Activated naive CD4-positive, alpha-beta T cell treated with anti-CD3 and anti-CD28 coated beads, Interleukin-2, amount 50 U/mL, for 24 hours (primary cell): ENCODE measurements at regions not wholly inside any gene's neighbourhood (a gene's known extent, or its start where the extent isn't known, plus 50 kb on each side); places are given as distances from the start of the nearest gene placed in this dataset.

Experiments
- H3K27ac Mint-ChIP-seq: one replicate; pipeline ENCODE4 v1.8.0; 2021; ENCODE audit warnings: mild to moderate bottlenecking, mixed read lengths
- H3K27me3 Mint-ChIP-seq: one replicate; pipeline ENCODE4 v1.8.0; 2021; ENCODE audit warnings: mixed read lengths
- H3K36me3 Mint-ChIP-seq: one replicate; pipeline ENCODE4 v1.8.0; 2021; ENCODE audit warnings: mixed read lengths
- H3K4me1 Mint-ChIP-seq: one replicate; pipeline ENCODE4 v1.8.0; 2021; ENCODE audit warnings: mixed read lengths
- H3K4me3 Mint-ChIP-seq: one replicate; pipeline ENCODE4 v1.8.0; 2021; ENCODE audit warnings: mild to moderate bottlenecking, mixed read lengths
- H3K9me3 Mint-ChIP-seq: one replicate; pipeline ENCODE4 v1.8.0; 2021; ENCODE audit warnings: mixed read lengths

DNA sequence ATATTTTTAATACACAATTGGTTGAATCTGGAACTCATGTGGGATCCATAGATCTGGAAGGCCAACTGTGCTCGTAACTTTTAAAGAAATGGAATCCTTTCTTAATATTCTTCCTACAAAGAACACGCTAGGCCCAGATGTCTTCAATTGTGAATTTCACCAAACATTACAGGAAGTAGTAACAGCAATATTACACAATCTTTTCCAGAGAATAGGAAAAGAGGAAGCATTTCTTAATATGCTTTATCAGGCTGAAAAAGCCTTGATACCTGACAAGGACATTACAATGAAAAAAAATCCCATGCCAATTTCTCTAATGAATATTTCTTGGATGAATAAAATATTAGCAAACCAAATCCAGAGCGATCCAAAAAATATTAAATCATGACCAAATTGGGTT, 80.3 kb upstream of the HAAO start:
- Mint-ChIP-seq H3K9me3 (peaks cover 17% of the 10 kb centered on the region), H3K27me3 (no peaks in the 10 kb centered on the region), H3K36me3 (peaks cover 9% of the 10 kb centered on the region), H3K27ac (no peak overlapping the region), H3K4me1 (no peaks in the 10 kb centered on the region), H3K4me3 (no peak overlapping the region)

DNA sequence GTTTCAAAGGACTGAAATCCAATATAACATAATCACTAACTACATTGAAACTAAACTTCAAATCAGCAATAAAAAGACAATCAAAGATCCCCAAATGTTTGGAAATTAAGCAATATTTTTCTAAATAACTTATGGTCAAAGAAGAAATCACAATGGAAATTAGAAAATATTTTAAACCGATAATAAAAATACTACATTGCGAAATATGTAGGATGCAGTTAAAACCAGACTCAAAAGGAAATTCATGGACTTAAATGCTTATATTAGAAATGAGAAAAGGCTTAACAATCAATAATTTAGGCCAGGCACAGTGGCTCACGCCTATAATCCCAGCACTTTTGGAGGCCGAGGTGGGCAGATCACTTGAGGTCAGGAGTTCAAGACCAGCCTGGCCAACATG, 79.0 kb upstream of the HAAO start:
- peaks cover 9% of the 10 kb centered on the region for H3K36me3 Mint-ChIP-seq
- H3K4me1 Mint-ChIP-seq: no peaks in the 10 kb centered on the region
- H3K4me3 Mint-ChIP-seq: no peak overlapping the region
- no peaks in the 10 kb centered on the region for H3K27me3 Mint-ChIP-seq
- H3K9me3 Mint-ChIP-seq: peaks cover 18% of the 10 kb centered on the region
- no peak overlapping the region for H3K27ac Mint-ChIP-seq

DNA sequence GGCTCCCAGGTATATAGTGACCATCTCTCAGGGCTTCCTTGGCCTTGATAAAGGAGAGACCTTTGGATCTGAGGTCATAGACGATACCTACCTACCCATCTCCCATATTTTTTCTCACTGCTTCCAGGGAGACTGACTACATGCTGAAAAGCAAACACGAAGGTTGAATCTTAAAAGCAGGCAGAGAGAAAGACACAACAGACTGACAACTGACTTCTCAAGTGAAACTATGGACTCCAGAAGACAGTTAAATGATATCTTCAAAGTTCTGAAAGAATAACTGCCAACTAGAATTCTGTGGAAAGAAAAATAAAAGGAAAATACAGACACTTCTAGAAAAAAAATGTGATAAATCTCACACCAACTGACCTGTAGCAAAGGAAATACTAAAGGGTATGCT, 76.5 kb upstream of the HAAO start:
- Mint-ChIP-seq H3K4me3 (no peak overlapping the region), H3K27ac (no peak overlapping the region), H3K9me3 (peaks cover 18% of the 10 kb centered on the region), H3K36me3 (peaks cover 9% of the 10 kb centered on the region), H3K27me3 (no peaks in the 10 kb centered on the region), H3K4me1 (no peaks in the 10 kb centered on the region)

DNA sequence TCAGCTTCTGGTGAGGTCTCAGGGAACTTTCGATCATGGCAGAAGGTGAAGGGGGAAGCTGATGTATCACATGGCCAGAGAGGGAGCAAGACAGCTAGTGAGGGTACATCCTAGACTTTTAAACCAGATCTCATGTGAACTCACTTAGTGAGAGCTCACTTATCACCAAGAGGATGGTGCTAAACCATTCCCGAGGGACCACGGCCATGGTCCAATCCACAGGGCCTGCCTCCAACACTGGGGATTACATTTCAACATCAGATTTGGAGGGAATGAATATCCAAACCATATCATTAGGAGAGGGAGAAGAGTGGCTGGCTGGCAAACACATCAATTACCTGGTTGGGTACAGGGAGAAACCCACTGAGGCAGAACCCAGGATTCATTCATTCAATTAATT, 75.7 kb upstream of the HAAO start:
- H3K27me3 Mint-ChIP-seq: no peaks in the 10 kb centered on the region
- H3K36me3 Mint-ChIP-seq: peaks cover 9% of the 10 kb centered on the region
- no peaks in the 10 kb centered on the region for H3K4me1 Mint-ChIP-seq
- H3K9me3 Mint-ChIP-seq: peaks cover 18% of the 10 kb centered on the region
- no peak overlapping the region for H3K27ac Mint-ChIP-seq
- no peak overlapping the region for H3K4me3 Mint-ChIP-seq

DNA sequence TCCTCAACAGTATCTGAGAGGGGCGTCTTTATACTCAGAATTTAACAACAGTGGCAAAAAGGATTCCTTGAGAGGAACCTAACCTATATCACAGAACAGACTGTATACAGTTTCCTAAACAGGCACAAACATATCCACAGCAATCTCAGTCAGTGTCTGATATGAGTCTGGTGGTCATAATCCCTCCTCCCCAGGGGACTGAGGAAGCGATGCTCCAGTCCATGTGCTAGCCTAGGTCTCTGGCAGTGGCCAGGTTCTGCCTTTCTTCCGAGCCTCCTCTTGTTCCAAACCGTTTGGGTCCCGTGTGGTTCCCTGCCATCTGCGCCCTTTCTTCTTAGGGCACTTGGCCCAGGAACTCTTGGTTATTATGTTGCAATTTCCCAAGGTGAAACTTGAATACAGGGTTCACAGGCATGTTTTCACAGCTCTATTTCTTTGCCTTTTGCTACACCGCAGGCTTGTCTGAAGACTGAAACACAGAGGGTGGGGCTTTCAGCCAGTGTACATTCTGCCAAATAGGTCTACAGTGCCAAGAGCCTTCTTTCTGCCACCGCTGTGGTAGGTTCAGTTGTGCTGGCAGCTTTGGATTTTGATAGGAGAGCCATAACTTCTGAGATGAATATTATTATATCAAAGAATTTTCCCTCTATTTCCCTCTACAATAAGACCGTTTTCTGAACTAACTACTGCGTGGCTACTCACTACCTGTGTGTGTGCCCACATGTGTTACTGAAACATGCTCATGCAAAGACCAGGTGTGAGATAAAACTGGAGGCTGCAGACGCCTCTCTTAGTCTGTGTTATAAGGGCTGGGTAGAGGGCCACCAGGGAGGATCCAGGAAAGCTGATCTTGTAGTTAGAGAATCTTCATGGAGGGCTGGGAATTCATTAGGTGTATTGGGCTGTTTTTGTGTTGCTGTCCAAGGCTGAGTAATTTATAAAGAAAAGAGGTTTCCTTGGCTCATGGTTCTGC, 75.0 kb upstream of the HAAO start:
- Mint-ChIP-seq H3K27ac (no peak overlapping the region), H3K4me3 (no peak overlapping the region), H3K27me3 (no peaks in the 10 kb centered on the region), H3K36me3 (peaks cover 9% of the 10 kb centered on the region), H3K9me3 (peaks cover 18% of the 10 kb centered on the region), H3K4me1 (no peaks in the 10 kb centered on the region)

DNA sequence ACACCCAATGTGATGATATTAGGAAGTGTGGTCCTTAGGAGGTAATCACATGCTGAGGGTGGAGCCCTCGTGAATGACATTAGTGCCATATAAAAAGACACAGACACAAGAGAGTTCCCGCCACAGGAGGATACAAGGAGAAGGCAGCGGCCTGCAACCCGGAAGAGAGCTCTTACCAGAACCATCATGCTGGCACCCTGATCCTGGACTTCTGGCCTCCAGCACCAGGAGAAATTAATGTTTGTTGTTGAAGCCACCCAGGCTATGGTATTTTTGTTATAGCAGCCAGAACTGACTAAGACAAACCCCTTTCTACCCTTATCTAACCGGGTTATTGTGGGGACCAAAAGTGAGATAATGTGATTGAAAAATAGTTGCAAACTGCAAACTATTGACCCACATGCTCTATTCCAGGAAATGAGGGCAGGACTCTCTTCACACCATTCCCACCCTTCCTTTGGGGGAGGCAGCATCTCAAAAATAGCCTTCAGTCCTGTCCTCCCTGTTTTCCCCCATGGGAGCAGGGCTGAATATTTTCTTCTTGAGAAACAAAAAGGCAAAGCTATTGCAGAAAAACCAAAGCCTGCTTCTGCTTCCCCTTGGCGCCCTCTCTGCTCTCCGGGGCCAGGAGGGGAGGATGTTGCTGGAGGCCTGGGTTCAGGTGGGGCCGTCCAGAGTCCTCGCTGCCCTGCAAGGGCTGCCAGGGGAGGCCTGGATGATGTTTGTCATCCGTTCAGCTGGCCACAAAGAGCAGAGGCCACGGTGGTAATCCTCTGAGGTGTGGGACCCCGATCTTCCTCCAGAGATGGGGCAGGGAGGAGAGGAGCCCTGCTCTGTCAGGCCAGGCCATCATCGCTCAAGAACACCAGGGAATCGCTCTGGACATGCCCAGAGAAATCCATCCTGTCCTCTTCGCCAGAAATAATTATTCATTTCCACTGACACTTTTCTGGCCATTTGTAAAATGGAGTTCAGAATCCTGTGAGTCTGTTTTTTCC, 73.8 kb upstream of the HAAO start:
- no peaks in the 10 kb centered on the region for H3K4me1 Mint-ChIP-seq
- H3K27ac Mint-ChIP-seq: no peak overlapping the region
- peaks cover 18% of the 10 kb centered on the region for H3K9me3 Mint-ChIP-seq
- no peaks in the 10 kb centered on the region for H3K27me3 Mint-ChIP-seq
- H3K36me3 Mint-ChIP-seq: peaks cover 9% of the 10 kb centered on the region
- no peak overlapping the region for H3K4me3 Mint-ChIP-seq

DNA sequence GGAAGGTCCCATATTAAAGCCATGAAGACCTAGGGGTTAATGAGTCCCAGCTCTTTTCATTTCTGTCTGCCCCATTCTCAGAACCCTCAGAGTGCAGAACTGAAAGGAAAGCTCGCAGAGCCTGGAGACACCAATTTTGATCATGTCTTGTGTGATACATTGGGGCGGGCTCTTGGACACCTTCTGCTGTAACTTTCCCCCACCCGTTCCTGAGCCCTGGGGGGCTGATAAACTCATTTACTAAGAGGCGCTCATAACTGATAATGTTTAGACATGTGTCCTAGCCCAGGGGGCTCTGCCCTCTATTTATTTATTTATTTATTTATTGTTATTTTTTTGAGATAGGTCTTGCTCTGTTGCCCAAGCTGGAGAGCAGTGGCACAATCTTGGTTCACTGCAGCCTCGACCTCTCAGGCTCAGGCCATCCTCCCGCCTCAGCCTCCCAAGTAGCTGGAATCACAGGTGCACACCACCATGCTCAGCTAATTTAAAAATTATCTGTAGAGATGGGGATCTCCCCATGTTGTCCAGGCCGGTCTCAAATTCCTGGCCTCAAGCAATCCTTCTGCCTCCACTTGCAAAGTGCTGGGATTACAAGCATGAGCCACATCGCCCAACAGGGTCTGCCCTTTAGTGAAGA, 72.4 kb upstream of the HAAO start:
- peaks cover 9% of the 10 kb centered on the region for H3K36me3 Mint-ChIP-seq

DNA sequence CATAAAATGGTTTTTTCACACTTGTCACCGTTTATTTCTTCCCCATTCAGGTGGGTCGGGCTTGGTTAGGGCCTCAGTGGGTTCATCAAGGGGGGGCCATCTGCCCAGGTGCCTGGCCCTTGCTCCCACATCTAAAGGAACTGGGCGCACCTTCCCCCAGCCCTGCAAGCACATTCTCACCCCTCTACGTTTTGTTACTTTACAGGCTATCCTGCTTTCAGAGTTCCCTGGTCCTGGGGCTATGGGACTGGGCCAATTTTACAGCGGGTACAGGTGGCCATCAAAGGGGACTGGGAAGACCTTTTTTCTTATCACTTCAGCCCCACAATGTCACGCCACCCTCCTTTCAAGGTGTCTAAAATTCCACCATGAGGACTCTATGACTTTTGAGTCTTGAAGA, 71.8 kb upstream of the HAAO start:
- no peaks in the 10 kb centered on the region for H3K4me1 Mint-ChIP-seq
- no peak overlapping the region for H3K27ac Mint-ChIP-seq
- H3K4me3 Mint-ChIP-seq: no peak overlapping the region
- peaks cover 6% of the 10 kb centered on the region for H3K36me3 Mint-ChIP-seq
- H3K27me3 Mint-ChIP-seq: no peaks in the 10 kb centered on the region
- peaks cover 14% of the 10 kb centered on the region for H3K9me3 Mint-ChIP-seq

More for the DNA sequence above, 72.4 kb upstream of the HAAO start:
- Mint-ChIP-seq H3K27me3 (no peaks in the 10 kb centered on the region), H3K4me1 (no peaks in the 10 kb centered on the region), H3K27ac (no peak overlapping the region), H3K9me3 (peaks cover 18% of the 10 kb centered on the region), H3K4me3 (no peak overlapping the region)

DNA sequence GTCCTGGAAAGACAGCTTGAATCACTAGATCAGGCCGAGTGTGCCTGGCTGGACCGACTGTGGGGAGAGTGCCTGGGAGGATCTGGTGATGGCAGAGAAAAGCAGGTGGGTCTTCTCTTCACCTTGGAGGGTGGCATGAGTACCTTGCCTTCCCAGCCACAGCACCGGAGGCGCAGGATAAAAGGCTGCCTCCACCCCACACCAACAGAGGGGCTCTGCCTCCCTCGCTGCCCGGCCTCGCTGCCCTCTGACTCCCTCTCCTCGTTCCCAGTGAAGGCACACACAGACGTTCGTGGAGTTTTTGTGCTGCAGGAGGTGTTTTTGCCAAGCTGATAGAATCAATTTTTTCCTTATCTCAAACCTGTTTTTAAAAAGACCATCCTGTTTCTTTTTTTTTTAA, 71.4 kb upstream of the HAAO start:
- Mint-ChIP-seq H3K36me3 (peaks cover 2% of the 10 kb centered on the region), H3K4me1 (no peaks in the 10 kb centered on the region), H3K9me3 (peaks cover 9% of the 10 kb centered on the region), H3K27me3 (no peaks in the 10 kb centered on the region), H3K27ac (no peak overlapping the region), H3K4me3 (no peak overlapping the region)

DNA sequence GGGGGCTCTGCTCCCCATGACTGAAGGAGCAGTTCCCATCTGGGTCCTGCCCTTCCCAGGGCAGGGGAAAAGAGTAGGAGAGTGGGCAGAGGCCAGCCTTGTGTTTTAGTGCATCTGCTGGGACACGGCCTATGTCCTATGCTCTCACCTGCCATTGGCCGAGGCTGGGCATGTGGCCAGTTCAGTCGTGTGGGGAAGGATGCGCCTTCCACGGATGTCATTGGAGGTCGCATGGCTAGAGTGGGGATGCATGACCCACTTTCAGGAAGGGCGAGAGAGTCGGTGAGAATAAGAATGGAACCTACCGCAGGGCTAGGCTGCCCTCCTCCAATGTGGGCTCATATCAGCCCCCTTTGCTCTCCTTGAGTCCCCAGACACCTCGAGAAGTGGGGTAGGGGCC, 70.9 kb upstream of the HAAO start:
- Mint-ChIP-seq H3K36me3 (peaks cover 2% of the 10 kb centered on the region), H3K9me3 (peaks cover 5% of the 10 kb centered on the region), H3K27me3 (no peaks in the 10 kb centered on the region), H3K4me1 (no peaks in the 10 kb centered on the region), H3K4me3 (no peak overlapping the region), H3K27ac (no peak overlapping the region)

DNA sequence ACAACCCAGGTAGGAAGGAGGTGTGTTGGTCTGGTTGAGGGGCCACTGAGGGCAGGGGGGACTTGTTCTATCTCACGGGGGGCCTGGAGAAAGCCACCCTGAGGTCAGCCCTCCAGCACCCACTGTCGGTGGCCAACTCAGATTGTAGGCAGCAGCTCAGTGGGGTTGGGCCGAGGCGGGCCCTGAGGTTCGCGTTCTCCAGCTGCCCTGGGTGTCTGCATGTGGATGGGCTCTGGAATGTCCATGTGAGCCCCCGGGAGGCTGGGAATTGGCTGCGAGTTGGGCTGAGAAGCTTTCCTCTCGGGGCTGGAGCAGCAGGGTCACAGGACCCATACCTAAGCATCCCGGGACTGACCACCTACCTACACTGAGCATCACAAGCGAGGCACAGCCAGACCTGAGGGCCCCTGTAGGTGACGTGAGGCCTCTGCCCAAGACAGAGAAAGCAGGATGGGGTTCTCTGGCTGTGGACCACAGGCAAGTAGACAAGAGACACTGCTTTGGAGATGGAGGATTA, 70.3 kb upstream of the HAAO start:
- Mint-ChIP-seq H3K36me3 (peaks cover 1% of the 10 kb centered on the region), H3K4me1 (no peaks in the 10 kb centered on the region), H3K27me3 (no peaks in the 10 kb centered on the region), H3K4me3 (no peak overlapping the region), H3K27ac (no peak overlapping the region), H3K9me3 (peaks cover under 1% of the 10 kb centered on the region)

DNA sequence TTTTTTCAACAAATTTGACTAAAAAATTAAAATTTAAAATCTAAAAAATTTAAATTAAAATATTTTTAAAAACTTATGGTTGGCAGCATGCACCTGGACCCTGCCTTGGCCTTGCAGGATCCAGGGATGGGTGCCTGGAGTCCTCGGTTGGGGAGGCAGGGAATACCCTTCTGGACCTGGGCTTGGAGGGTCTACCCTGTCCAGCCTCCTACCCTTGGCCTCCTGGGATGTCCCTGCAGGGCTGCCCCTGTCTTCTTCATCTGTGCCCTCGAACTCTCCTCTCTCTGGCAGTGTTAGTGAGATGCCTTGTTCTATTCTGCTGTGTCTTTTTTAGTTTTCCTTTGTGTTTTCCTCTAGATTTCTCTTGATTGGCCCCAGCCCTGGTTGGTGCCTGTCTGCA, 68.9 kb upstream of the HAAO start:
- Mint-ChIP-seq H3K4me1 (no peaks in the 10 kb centered on the region), H3K4me3 (no peak overlapping the region), H3K36me3 (peaks cover 1% of the 10 kb centered on the region), H3K27me3 (no peaks in the 10 kb centered on the region), H3K27ac (no peak overlapping the region), H3K9me3 (no peaks in the 10 kb centered on the region)

DNA sequence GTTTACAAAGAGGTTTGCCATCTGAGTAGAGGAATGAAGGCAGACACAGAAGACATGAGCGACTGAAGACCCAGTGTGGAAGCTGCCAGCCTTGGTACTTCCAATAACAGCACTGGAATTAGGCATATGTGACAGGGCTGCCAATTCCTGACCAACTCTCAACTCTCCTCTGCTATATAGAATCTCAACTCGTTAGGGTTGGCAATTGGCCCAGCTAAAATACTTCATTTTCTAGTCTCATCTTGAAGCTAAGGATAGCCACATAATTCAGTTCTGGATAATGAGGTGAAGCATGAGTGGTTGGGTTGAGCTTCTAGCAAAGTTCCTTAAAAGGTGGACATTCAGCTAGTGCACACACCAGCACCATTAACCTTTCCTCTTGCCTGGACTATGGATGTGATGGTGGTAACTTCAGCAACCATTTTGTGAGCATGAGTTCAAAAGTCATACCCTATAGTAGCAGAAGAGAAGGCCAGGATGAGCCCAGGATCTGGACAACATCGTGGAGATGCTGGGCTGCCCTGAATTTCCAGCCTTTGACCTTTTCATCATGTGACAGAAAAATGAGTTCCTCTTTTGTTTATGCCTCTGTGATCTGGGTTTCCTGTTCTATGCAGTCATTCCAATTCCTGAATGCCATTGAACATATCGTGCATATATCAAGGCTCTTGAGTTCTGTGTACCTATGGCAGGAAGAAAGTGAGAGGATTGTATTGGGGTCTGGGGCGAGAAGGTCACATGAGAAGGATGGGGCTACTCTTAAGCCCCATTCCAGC, 68.1 kb upstream of the HAAO start:
- peaks cover 1% of the 10 kb centered on the region for H3K36me3 Mint-ChIP-seq
- H3K27me3 Mint-ChIP-seq: no peaks in the 10 kb centered on the region
- no peaks in the 10 kb centered on the region for H3K4me1 Mint-ChIP-seq
- H3K27ac Mint-ChIP-seq: no peak overlapping the region
- H3K9me3 Mint-ChIP-seq: no peaks in the 10 kb centered on the region
- no peak overlapping the region for H3K4me3 Mint-ChIP-seq

DNA sequence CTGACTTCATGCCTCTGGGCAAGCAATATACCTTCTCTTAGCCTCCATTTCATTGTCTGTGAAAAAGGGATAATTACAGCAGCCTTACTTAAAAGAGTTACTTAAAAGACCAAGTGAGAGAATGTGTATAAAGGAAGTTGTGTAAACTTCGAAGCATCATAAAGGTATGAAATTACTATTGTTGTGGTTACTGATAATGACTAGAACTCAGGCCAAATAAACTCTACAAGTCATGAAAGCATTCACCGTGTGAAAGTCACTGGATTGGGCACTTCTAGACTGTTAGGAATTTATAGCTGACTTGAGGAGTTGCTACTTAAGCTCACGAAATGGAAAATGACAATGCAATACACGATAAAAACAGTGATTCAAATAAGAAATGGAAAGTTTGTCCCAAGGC, 67.4 kb upstream of the HAAO start:
- Mint-ChIP-seq H3K27ac (no peak overlapping the region), H3K4me3 (no peak overlapping the region), H3K36me3 (peaks cover 1% of the 10 kb centered on the region), H3K9me3 (no peaks in the 10 kb centered on the region), H3K4me1 (no peaks in the 10 kb centered on the region), H3K27me3 (no peaks in the 10 kb centered on the region)
